HepG2 (cell line): ENCODE measurements at regions not wholly inside any gene's neighbourhood (a gene's known extent, or its start where the extent isn't known, plus 50 kb on each side); places are given as distances from the start of the nearest gene placed in this dataset.
"Not testable (repeated sequence)": the region's sequence is repeated elsewhere in the genome, so short reads cannot be mapped to it uniquely, and the experiment has no call there.

Experiments used
- ATAC-seq: fragments of 200-7000 bp; cut with Tn5 transposase; 3 replicates; pipeline ENCODE4 v1.9.1; 2020; ENCODE audit warnings: mild to moderate bottlenecking, moderate library complexity
- BruUV-seq: library from RNA; stranded (reverse); fragments of 400-500 nt; replicated peaks from 2 replicates; lab custom pipeline; 2021; lab: Mats Ljungman, UMichigan
- CTCF ChIA-PET: fragments of 300-600 bp; formaldehyde crosslinking; extraction: SDS; loops from one replicate; lab custom pipeline; 2021; ENCODE audit warnings: low total read pairs, inconsistent platforms, low intra/inter-chr PET ratio; lab: Yijun Ruan, JAX
- POLR2A ChIA-PET: fragments of 350-600 bp; sonication (Branson Sonifier 250); formaldehyde crosslinking; loops from one replicate; lab custom pipeline; 2020; ENCODE audit warnings: antibody characterized with exemption, inconsistent platforms; lab: Yijun Ruan, JAX
- DNase-seq: peaks from one replicate; pipeline ENCODE4 v3.0.0-alpha.2; 2015; ENCODE audit warnings: low spot score
- FAIRE-seq: peaks from 3 replicates; lab custom pipeline; 2011; peaks lifted over from hg19 to GRCh38; lab: Jason Lieb, UNC
- H2AFZ ChIP-seq: one replicate; pipeline ENCODE4 v1.6.1; 2011; ENCODE audit warnings: low read length, inconsistent platforms
- H3K27ac ChIP-seq: fragments of 300-600 bp; 3 replicates; pipeline ENCODE4 v1.8.0; 2011; ENCODE audit warnings: mixed run types, mild to moderate bottlenecking, mixed read lengths, low read length, inconsistent platforms; ENCODE audit not compliant: insufficient read depth; ENCODE audit errors: extremely low read length
- H3K27me3 ChIP-seq, 2 experiments: fragments of 200-600 bp in 1 of 2; 2 replicates in 1 of 2; 3 replicates in 1 of 2; pipeline versions ENCODE4 v1.6.0 to v1.8.0; 2011; ENCODE audit warnings: low read length in 2 of 2, mild to moderate bottlenecking in 2 of 2, moderate library complexity in 2 of 2, inconsistent platforms in 1 of 2; ENCODE audit not compliant: insufficient read depth in 2 of 2, control insufficient read depth in 1 of 2
- H3K36me3 ChIP-seq, 2 experiments: fragments of 200-600 bp in 1 of 2; replicated peaks in 1 of 2; 2 replicates in 1 of 2; 3 replicates in 1 of 2; pipeline versions ENCODE4 v1.5.1 to v1.8.0; 2011; ENCODE audit warnings: low read length in 2 of 2, inconsistent platforms in 1 of 2; ENCODE audit not compliant: insufficient read depth in 2 of 2, control insufficient read depth in 1 of 2
- H3K4me1 ChIP-seq: 2 replicates; pipeline ENCODE4 v1.5.1; 2012; ENCODE audit warnings: low read length, inconsistent platforms; ENCODE audit not compliant: insufficient read depth
- H3K4me2 ChIP-seq: 2 replicates; pipeline ENCODE4 v1.6.0; 2011; ENCODE audit warnings: low read depth, low read length, inconsistent platforms
- H3K4me3 ChIP-seq, 3 experiments: fragments of 200-600 bp in 1 of 3; sonication (generic), shearing (Covaris generic) in 1 of 3; replicated peaks in 1 of 3; 2 replicates each; pipeline ENCODE4 v1.5.1; 2011 to 2016; ENCODE audit warnings: low read length in 3 of 3, inconsistent platforms in 2 of 3, low read depth in 2 of 3, mild to moderate bottlenecking in 2 of 3, control low read depth in 1 of 3, mixed read lengths in 1 of 3; ENCODE audit not compliant: insufficient read depth in 1 of 3
- H3K79me2 ChIP-seq: one replicate; pipeline ENCODE4 v1.6.1; 2011; ENCODE audit warnings: low read length, inconsistent platforms; ENCODE audit not compliant: insufficient read depth
- H3K9ac ChIP-seq: 2 replicates; pipeline ENCODE4 v1.6.0; 2011; ENCODE audit warnings: mild to moderate bottlenecking, low read depth, low read length, inconsistent platforms; ENCODE audit not compliant: insufficient read depth
- H3K9me3 ChIP-seq: 2 replicates; pipeline ENCODE4 v1.5.1; 2012; ENCODE audit warnings: mild to moderate bottlenecking, low read length
- H4K20me1 ChIP-seq: 2 replicates; pipeline ENCODE4 v1.6.0; 2011; ENCODE audit warnings: inconsistent platforms, mild to moderate bottlenecking, low read length, moderate library complexity; ENCODE audit not compliant: insufficient read depth
- FOXK1 ChIP-seq: sonication (generic); formaldehyde crosslinking; IDR thresholded peaks from 2 replicates; pipeline ENCODE4 v1.4.0; 2020; ENCODE audit warnings: low read depth, missing genetic modification reagents, borderline replicate concordance
- KDM5B ChIP-seq: sonication (generic); formaldehyde crosslinking; IDR thresholded peaks from 2 replicates; pipeline ENCODE4 v1.4.0; 2020; ENCODE audit warnings: missing genetic modification reagents, mild to moderate bottlenecking, borderline replicate concordance
- NCOA1 ChIP-seq: sonication (generic); formaldehyde crosslinking; IDR thresholded peaks from 2 replicates; pipeline ENCODE4 v1.9.0; 2021; ENCODE audit warnings: missing genetic modification reagents
- NFKB2 ChIP-seq: sonication (generic); formaldehyde crosslinking; IDR thresholded peaks from 2 replicates; pipeline ENCODE4 v1.4.0; 2020; ENCODE audit warnings: missing genetic modification reagents, borderline replicate concordance
- PPARG ChIP-seq: conservative IDR thresholded peaks from 2 replicates; pipeline ENCODE4 v1.6.1; 2016; ENCODE audit warnings: missing biosample characterization, missing genetic modification reagents
- RBFOX2 ChIP-seq: fragments of 200-400 bp; formaldehyde crosslinking; IDR thresholded peaks from 2 replicates; pipeline ENCODE4 v1.6.1; 2017; ENCODE audit warnings: low read depth, mild to moderate bottlenecking, low read length
- ZMAT3 ChIP-seq: sonication (generic); formaldehyde crosslinking; conservative IDR thresholded peaks from 2 replicates; pipeline ENCODE4 v1.7.0; 2021; ENCODE audit warnings: missing genetic modification reagents
- ZNF772 ChIP-seq: sonication (generic); formaldehyde crosslinking; IDR thresholded peaks from 2 replicates; pipeline ENCODE4 v1.5.0; 2020; ENCODE audit warnings: mild to moderate bottlenecking, missing genetic modification reagents
- WGBS: methylation state at CpG from one replicate; pipeline ENCODE4 v1.1.6; 2017; ENCODE audit warnings: low lambda C conversion rate; 5-methylcytosine and 5-hydroxymethylcytosine counted together
- in situ Hi-C: cut with HindIII; loops from 2 replicates; pipeline ENCODE4 v1.10.0; 2017; ENCODE audit warnings: low pct_unique_long_range_greater_than_20kb; ENCODE audit not compliant: extremely low pct_ligation_motif_present
- intact Hi-C: fragments of 100-400 bp; cut with micrococcal nuclease; formaldehyde crosslinking; loops from one replicate; pipeline ENCODE4 v1.10.0; 2022; ENCODE audit not compliant: unreplicated experiment
- TF ChIP-seq, protein P1 (sequence below): sonication (generic); formaldehyde crosslinking; IDR thresholded peaks from 2 replicates; pipeline ENCODE4 v1.9.0; 2021; ENCODE audit warnings: mild to moderate bottlenecking, missing genetic modification reagents
- TF ChIP-seq, protein P2 (sequence below): IDR thresholded peaks from 2 replicates; pipeline ENCODE4 v1.6.1; 2018; ENCODE audit warnings: missing genetic modification reagents

DNA sequence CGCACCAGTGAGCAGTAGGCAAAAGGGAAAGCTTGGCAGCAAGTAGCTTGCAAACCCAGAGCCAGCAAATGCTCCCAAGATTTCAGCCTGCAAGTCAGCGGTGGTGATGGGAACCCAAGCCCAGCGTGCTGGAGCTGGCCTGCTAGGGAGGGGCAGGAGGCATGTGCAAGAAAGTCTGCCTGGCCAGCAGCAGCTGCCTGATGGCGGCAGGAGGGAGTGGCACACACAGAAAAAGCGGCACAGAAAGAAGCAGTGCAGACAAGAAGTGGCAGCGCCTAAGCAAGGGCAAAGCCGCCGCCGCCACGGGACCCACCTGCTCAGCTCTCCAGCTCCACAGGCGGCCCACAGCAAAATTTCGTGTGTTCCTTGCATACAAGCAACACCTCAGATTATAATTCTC lies 1206.5 kb upstream of the PABPC4L start:
- ChIA-PET POLR2A (no interaction called here), CTCF (no interaction called here)
- no peak for FAIRE-seq

DNA sequence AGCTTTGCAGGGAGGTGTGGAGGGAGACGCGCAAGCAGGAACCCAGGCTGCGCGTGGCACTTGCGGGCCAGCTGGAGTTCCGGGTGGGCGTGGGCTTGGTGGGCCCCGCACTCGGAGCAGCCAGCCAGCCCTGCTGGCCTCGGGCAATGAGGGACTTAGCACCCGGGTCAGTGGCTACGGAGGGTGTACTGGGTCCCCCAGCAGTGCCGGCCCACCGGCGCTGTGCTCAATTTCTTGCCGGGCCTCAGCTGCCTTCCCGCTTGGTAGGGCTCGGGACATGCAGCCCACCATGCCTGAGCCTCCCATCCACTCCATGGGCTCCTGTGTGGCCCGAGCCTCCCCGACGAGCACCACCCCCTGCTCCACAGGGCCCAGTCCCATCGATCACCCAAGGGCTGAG lies 1205.0 kb upstream of the PABPC4L start:
- not testable (repeated sequence) for H3K9me3 ChIP-seq, FAIRE-seq
- 100% methylated on average over 4 of the region's 22 CpGs for WGBS

More for the DNA sequence above, 1206.5 kb upstream of the PABPC4L start:
- no peak overlapping the region for H3K4me2 ChIP-seq
- ATAC-seq (no peak), DNase-seq (no peak)
- H3K9ac ChIP-seq, result no peak overlapping the region
- in situ Hi-C loops (no loop called here), intact Hi-C loops (no loop called here)
- 41% methylated on average over 12 of the region's 12 CpGs for whole genome bisulfite sequencing
- no TSS peak for BruUV-seq
- no peaks in the 10 kb centered on the region; the same call in 1 of the 2 replicates for H3K9me3 ChIP-seq
- no peaks in the 10 kb centered on the region for H4K20me1 ChIP-seq
- no peaks in the 10 kb centered on the region for H3K79me2 ChIP-seq
- no peaks in the 10 kb centered on the region for H3K4me1 ChIP-seq
- no peak overlapping the region for H2AFZ ChIP-seq
- no peaks in the 10 kb centered on the region for H3K27me3 ChIP-seq
- H3K27ac ChIP-seq, result no peak overlapping the region
- no peak overlapping the region for H3K4me3 ChIP-seq
- TF ChIP-seq KDM5B (CRISPR knock-in tag), result no peak
- no peak for TF ChIP-seq RBFOX2
- no peak for TF ChIP-seq ZNF772
- TF ChIP-seq, protein P1, sequence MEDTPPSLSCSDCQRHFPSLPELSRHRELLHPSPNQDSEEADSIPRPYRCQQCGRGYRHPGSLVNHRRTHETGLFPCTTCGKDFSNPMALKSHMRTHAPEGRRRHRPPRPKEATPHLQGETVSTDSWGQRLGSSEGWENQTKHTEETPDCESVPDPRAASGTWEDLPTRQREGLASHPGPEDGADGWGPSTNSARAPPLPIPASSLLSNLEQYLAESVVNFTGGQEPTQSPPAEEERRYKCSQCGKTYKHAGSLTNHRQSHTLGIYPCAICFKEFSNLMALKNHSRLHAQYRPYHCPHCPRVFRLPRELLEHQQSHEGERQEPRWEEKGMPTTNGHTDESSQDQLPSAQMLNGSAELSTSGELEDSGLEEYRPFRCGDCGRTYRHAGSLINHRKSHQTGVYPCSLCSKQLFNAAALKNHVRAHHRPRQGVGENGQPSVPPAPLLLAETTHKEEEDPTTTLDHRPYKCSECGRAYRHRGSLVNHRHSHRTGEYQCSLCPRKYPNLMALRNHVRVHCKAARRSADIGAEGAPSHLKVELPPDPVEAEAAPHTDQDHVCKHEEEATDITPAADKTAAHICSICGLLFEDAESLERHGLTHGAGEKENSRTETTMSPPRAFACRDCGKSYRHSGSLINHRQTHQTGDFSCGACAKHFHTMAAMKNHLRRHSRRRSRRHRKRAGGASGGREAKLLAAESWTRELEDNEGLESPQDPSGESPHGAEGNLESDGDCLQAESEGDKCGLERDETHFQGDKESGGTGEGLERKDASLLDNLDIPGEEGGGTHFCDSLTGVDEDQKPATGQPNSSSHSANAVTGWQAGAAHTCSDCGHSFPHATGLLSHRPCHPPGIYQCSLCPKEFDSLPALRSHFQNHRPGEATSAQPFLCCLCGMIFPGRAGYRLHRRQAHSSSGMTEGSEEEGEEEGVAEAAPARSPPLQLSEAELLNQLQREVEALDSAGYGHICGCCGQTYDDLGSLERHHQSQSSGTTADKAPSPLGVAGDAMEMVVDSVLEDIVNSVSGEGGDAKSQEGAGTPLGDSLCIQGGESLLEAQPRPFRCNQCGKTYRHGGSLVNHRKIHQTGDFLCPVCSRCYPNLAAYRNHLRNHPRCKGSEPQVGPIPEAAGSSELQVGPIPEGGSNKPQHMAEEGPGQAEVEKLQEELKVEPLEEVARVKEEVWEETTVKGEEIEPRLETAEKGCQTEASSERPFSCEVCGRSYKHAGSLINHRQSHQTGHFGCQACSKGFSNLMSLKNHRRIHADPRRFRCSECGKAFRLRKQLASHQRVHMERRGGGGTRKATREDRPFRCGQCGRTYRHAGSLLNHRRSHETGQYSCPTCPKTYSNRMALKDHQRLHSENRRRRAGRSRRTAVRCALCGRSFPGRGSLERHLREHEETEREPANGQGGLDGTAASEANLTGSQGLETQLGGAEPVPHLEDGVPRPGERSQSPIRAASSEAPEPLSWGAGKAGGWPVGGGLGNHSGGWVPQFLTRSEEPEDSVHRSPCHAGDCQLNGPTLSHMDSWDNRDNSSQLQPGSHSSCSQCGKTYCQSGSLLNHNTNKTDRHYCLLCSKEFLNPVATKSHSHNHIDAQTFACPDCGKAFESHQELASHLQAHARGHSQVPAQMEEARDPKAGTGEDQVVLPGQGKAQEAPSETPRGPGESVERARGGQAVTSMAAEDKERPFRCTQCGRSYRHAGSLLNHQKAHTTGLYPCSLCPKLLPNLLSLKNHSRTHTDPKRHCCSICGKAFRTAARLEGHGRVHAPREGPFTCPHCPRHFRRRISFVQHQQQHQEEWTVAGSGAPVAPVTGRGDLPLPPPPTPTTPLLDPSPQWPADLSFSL (CRISPR knock-in tag), result no peak
- no peak for TF ChIP-seq NCOA1 (CRISPR knock-in tag)
- TF ChIP-seq NFKB2 (CRISPR knock-in tag), result no peak
- no peak for TF ChIP-seq PPARG (CRISPR knock-in tag)
- TF ChIP-seq, protein P2, sequence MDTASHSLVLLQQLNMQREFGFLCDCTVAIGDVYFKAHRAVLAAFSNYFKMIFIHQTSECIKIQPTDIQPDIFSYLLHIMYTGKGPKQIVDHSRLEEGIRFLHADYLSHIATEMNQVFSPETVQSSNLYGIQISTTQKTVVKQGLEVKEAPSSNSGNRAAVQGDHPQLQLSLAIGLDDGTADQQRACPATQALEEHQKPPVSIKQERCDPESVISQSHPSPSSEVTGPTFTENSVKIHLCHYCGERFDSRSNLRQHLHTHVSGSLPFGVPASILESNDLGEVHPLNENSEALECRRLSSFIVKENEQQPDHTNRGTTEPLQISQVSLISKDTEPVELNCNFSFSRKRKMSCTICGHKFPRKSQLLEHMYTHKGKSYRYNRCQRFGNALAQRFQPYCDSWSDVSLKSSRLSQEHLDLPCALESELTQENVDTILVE (CRISPR knock-in tag), result no peak
- no peak for TF ChIP-seq FOXK1 (CRISPR knock-in tag)
- no peak for TF ChIP-seq ZMAT3 (CRISPR knock-in tag)
- no peaks in the 10 kb centered on the region for H3K36me3 ChIP-seq

More for the DNA sequence above, 1205.0 kb upstream of the PABPC4L start:
- H2AFZ ChIP-seq, H3K4me1 ChIP-seq, H3K9ac ChIP-seq, H3K4me2 ChIP-seq, BruUV-seq, H3K79me2 ChIP-seq, DNase-seq, ATAC-seq, in situ Hi-C loops, H3K4me3 ChIP-seq, POLR2A ChIA-PET, CTCF ChIA-PET, H3K36me3 ChIP-seq, H3K27ac ChIP-seq, H4K20me1 ChIP-seq, intact Hi-C loops, H3K27me3 ChIP-seq: not testable (repeated sequence)
